H9 (cell line): ENCODE measurements at regions not wholly inside any gene's neighbourhood (a gene's known extent, or its start where the extent isn't known, plus 50 kb on each side); places are given as distances from the start of the nearest gene placed in this dataset.

Source experiments
- DNase-seq: peaks from one replicate; pipeline ENCODE4 v3.0.0-alpha.2; 2017
- H2AFZ ChIP-seq: one replicate; pipeline ENCODE4 v1.6.1; 2013; ENCODE audit warnings: mild to moderate bottlenecking, low read length, control low read depth, moderate library complexity
- H2AK5ac ChIP-seq: 2 replicates; pipeline ENCODE4 v1.6.1; 2013; ENCODE audit warnings: low read length, control low read depth, mixed read lengths; ENCODE audit not compliant: insufficient read length
- H2BK120ac ChIP-seq: one replicate; pipeline ENCODE4 v1.6.1; 2013; ENCODE audit warnings: low read depth, mild to moderate bottlenecking, low read length, control low read depth, inconsistent platforms; ENCODE audit not compliant: poor library complexity, severe bottlenecking
- H2BK12ac ChIP-seq: 2 replicates; pipeline ENCODE4 v1.6.1; 2013; ENCODE audit warnings: low read length, control low read depth, mixed read lengths, low read depth; ENCODE audit not compliant: insufficient read length
- H2BK15ac ChIP-seq: 2 replicates; pipeline ENCODE4 v1.6.1; 2013; ENCODE audit warnings: low read depth, low read length, control low read depth
- H2BK20ac ChIP-seq: one replicate; pipeline ENCODE4 v1.6.1; 2013; ENCODE audit warnings: low read depth, mild to moderate bottlenecking, low read length, control low read depth, inconsistent platforms; ENCODE audit not compliant: poor library complexity, severe bottlenecking
- H2BK5ac ChIP-seq: 2 replicates; pipeline ENCODE4 v1.6.1; 2013; ENCODE audit warnings: low read length, control low read depth, mixed read lengths; ENCODE audit not compliant: insufficient read length
- H3K14ac ChIP-seq: 2 replicates; pipeline ENCODE4 v1.6.1; 2013; ENCODE audit warnings: low read length, control low read depth; ENCODE audit not compliant: insufficient read depth
- H3K18ac ChIP-seq: 2 replicates; pipeline ENCODE4 v1.6.1; 2013; ENCODE audit warnings: low read depth, mild to moderate bottlenecking, mixed read lengths, low read length, control low read depth; ENCODE audit not compliant: insufficient read length
- H3K23ac ChIP-seq: 2 replicates; pipeline ENCODE4 v1.6.1; 2013; ENCODE audit warnings: low read length, control low read depth, mixed read lengths, low read depth; ENCODE audit not compliant: insufficient read length
- H3K23me2 ChIP-seq: 2 replicates; pipeline ENCODE4 v1.6.1; 2013; ENCODE audit warnings: low read depth, mild to moderate bottlenecking, mixed read lengths, low read length, control low read depth; ENCODE audit not compliant: insufficient read length, poor library complexity, severe bottlenecking
- H3K27ac ChIP-seq: 2 replicates; pipeline ENCODE4 v1.5.1; 2013; ENCODE audit warnings: low read length, control low read depth, mixed read lengths, low read depth; ENCODE audit not compliant: insufficient read length
- H3K27me3 ChIP-seq: 2 replicates; pipeline ENCODE4 v1.6.1; 2013; ENCODE audit warnings: low read length, control low read depth, inconsistent platforms; ENCODE audit not compliant: insufficient read depth
- H3K4ac ChIP-seq: 2 replicates; pipeline ENCODE4 v1.6.1; 2013; ENCODE audit warnings: low read depth, mild to moderate bottlenecking, control low read depth, inconsistent platforms, low read length, moderate library complexity
- H3K4me1 ChIP-seq: 2 replicates; pipeline ENCODE4 v1.6.1; 2013; ENCODE audit warnings: low read length, control low read depth, inconsistent platforms; ENCODE audit not compliant: insufficient read depth
- H3K4me2 ChIP-seq: 2 replicates; pipeline ENCODE4 v1.6.1; 2013; ENCODE audit warnings: low read length, control low read depth, mixed read lengths; ENCODE audit not compliant: insufficient read length, insufficient read depth
- H3K56ac ChIP-seq: 2 replicates; pipeline ENCODE4 v1.6.1; 2013; ENCODE audit warnings: low read depth, mild to moderate bottlenecking, mixed read lengths, low read length, control low read depth; ENCODE audit not compliant: insufficient read length
- H3K79me1 ChIP-seq: 2 replicates; pipeline ENCODE4 v1.6.1; 2013; ENCODE audit warnings: low read depth, mild to moderate bottlenecking, moderate library complexity, low read length, control low read depth, inconsistent platforms; ENCODE audit not compliant: insufficient read depth, poor library complexity, severe bottlenecking
- H3K79me2 ChIP-seq: 2 replicates; pipeline ENCODE4 v1.6.1; 2013; ENCODE audit warnings: low read length, control low read depth, inconsistent platforms; ENCODE audit not compliant: insufficient read depth
- H3K9ac ChIP-seq: 2 replicates; pipeline ENCODE4 v1.6.1; 2013; ENCODE audit warnings: low read length, control low read depth, mixed read lengths; ENCODE audit not compliant: insufficient read length; ENCODE audit errors: extremely low read depth
- H3K9me3 ChIP-seq: one replicate; pipeline ENCODE4 v1.6.1; 2013; ENCODE audit warnings: low read depth, low read length, inconsistent platforms; ENCODE audit not compliant: control insufficient read depth
- H3T11ph ChIP-seq: one replicate; pipeline ENCODE4 v1.6.1; 2013; ENCODE audit warnings: mild to moderate bottlenecking, low read length, control low read depth, inconsistent platforms
- H4K20me1 ChIP-seq: one replicate; pipeline ENCODE4 v1.6.1; 2013; ENCODE audit not compliant: control insufficient read depth, insufficient read length, insufficient read depth
- H4K5ac ChIP-seq: 2 replicates; pipeline ENCODE4 v1.6.1; 2013; ENCODE audit warnings: low read depth, mild to moderate bottlenecking, mixed read lengths, low read length, control low read depth; ENCODE audit not compliant: insufficient read length
- H4K8ac ChIP-seq: replicated peaks from 2 replicates; pipeline ENCODE4 v1.6.1; 2013; ENCODE audit warnings: low read length, control low read depth, mixed read lengths, low read depth; ENCODE audit not compliant: insufficient read length
- H4K91ac ChIP-seq: 2 replicates; pipeline ENCODE4 v1.6.1; 2013; ENCODE audit warnings: low read depth, mild to moderate bottlenecking, moderate library complexity, mixed read lengths, low read length, control low read depth; ENCODE audit not compliant: insufficient read length
- H3K27ac Mint-ChIP-seq, 3 experiments: 2 replicates in 2 of 3; 3 replicates in 1 of 3; pipeline ENCODE4 v1.8.0; 2020 to 2021; ENCODE audit warnings: mixed read lengths in 3 of 3, mild to moderate bottlenecking in 1 of 3, moderate library complexity in 1 of 3
- H3K27me3 Mint-ChIP-seq: 2 replicates; pipeline ENCODE4 v1.8.0; 2021; ENCODE audit warnings: low read depth, mild to moderate bottlenecking, moderate library complexity, mixed read lengths
- H3K36me3 Mint-ChIP-seq, 3 experiments: 2 replicates in 2 of 3; 3 replicates in 1 of 3; pipeline ENCODE4 v1.8.0; 2020 to 2021; ENCODE audit warnings: low read depth in 3 of 3, mixed read lengths in 3 of 3; ENCODE audit not compliant: insufficient read depth in 1 of 3
- H3K4me1 Mint-ChIP-seq, 2 experiments: 2 replicates each; pipeline ENCODE4 v1.8.0; 2020; ENCODE audit warnings: mixed read lengths in 2 of 2
- H3K4me3 Mint-ChIP-seq, 2 experiments: 2 replicates in 1 of 2; 3 replicates in 1 of 2; pipeline ENCODE4 v1.8.0; 2020 to 2021; ENCODE audit warnings: mild to moderate bottlenecking in 2 of 2, mixed read lengths in 2 of 2, moderate library complexity in 1 of 2
- H3K9me3 Mint-ChIP-seq, 2 experiments: 2 replicates in 1 of 2; 3 replicates in 1 of 2; pipeline ENCODE4 v1.8.0; 2020; ENCODE audit warnings: mild to moderate bottlenecking in 2 of 2, mixed read lengths in 2 of 2, moderate library complexity in 1 of 2
- WGBS: extraction: QIAGEN DNeasy Blood & Tissue Kit; methylation state at CpG from one replicate; pipeline ENCODE4 v1.1.7; 2013; ENCODE audit warnings: missing lambda C conversion rate, low lambda C conversion rate, mixed read lengths; ENCODE audit not compliant: insufficient read length; ENCODE audit errors: extremely low coverage; 5-methylcytosine and 5-hydroxymethylcytosine counted together
- TF ChIP-seq, protein P1 (sequence below): fragments of 200-600 bp; sonication (generic); conservative IDR thresholded peaks from 3 replicates; pipeline ENCODE4 v1.8.0; 2021; ENCODE audit warnings: antibody characterized with exemption, mild to moderate bottlenecking

- Histone ChIP-seq H3K4ac (no peak overlapping the region), H3K9ac (no peak overlapping the region), H2BK12ac (no peak overlapping the region), H2BK20ac (no peak overlapping the region), H4K20me1 (no peaks in the 10 kb centered on the region), H3K4me1 (no peaks in the 10 kb centered on the region), H3K56ac (no peak overlapping the region), H2AFZ (no peak overlapping the region), H3K23me2 (no peaks in the 10 kb centered on the region), H3K79me1 (no peaks in the 10 kb centered on the region), H3K79me2 (no peaks in the 10 kb centered on the region), H3K27me3 (no peaks in the 10 kb centered on the region), H3K23ac (no peak overlapping the region), H2BK120ac (no peak overlapping the region), H3K4me2 (no peak overlapping the region), H3K18ac (no peak overlapping the region), H2BK15ac (no peak overlapping the region), H3T11ph (no peak overlapping the region), H2BK5ac (no peak overlapping the region), H3K9me3 (no peaks in the 10 kb centered on the region), H4K8ac (no peak overlapping the region), H3K27ac (no peak overlapping the region), H4K5ac (no peak overlapping the region), H4K91ac (no peak overlapping the region), H3K14ac (no peak overlapping the region), H2AK5ac (no peak overlapping the region)
- H3K36me3 Mint-ChIP-seq: peaks cover 2 to 4% (median 3%) of the 10 kb centered on the region in 3 experiments; a peak in 3 of 7 replicates
- H3K27me3 Mint-ChIP-seq: no peaks in the 10 kb centered on the region
- no peaks in the 10 kb centered on the region for H3K4me1 Mint-ChIP-seq
- H3K4me3 Mint-ChIP-seq: no peak overlapping the region
- DNase-seq: no peak
- WGBS: no CpG with 5 or more reads among the region's 2 CpGs
- peaks cover 4 to 8% of the 10 kb centered on the region in 2 experiments; a peak in 4 of 5 replicates for H3K9me3 Mint-ChIP-seq
- H3K27ac Mint-ChIP-seq: no peak overlapping the region
- TF ChIP-seq, protein P1, sequence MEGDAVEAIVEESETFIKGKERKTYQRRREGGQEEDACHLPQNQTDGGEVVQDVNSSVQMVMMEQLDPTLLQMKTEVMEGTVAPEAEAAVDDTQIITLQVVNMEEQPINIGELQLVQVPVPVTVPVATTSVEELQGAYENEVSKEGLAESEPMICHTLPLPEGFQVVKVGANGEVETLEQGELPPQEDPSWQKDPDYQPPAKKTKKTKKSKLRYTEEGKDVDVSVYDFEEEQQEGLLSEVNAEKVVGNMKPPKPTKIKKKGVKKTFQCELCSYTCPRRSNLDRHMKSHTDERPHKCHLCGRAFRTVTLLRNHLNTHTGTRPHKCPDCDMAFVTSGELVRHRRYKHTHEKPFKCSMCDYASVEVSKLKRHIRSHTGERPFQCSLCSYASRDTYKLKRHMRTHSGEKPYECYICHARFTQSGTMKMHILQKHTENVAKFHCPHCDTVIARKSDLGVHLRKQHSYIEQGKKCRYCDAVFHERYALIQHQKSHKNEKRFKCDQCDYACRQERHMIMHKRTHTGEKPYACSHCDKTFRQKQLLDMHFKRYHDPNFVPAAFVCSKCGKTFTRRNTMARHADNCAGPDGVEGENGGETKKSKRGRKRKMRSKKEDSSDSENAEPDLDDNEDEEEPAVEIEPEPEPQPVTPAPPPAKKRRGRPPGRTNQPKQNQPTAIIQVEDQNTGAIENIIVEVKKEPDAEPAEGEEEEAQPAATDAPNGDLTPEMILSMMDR: no peak
Measured at GRCh38 chr1:218967254-218967653, 206.4 kb upstream of the LYPLAL1 start.
